Kidney epithelial cell (primary cell): ENCODE measurements at regions not wholly inside any gene's neighbourhood (a gene's known extent, or its start where the extent isn't known, plus 50 kb on each side); places are given as distances from the start of the nearest gene placed in this dataset.

ENCODE experiments used
- DNase-seq: peaks from one replicate; pipeline ENCODE4 v3.0.0-alpha.2; 2010; ENCODE audit warnings: low read depth
- H3K27me3 ChIP-seq: 2 replicates; pipeline ENCODE4 v1.6.0; 2011; ENCODE audit warnings: low read length; ENCODE audit not compliant: control insufficient read depth, insufficient read depth
- H3K36me3 ChIP-seq: 2 replicates; pipeline ENCODE4 v1.5.1; 2011; ENCODE audit warnings: low read length; ENCODE audit not compliant: control insufficient read depth, insufficient read depth
- H3K4me3 ChIP-seq: 2 replicates; pipeline ENCODE4 v1.5.1; 2011; ENCODE audit warnings: low read depth, mild to moderate bottlenecking, control low read depth, low read length
- CTCF ChIP-seq: IDR thresholded peaks from 2 replicates; pipeline ENCODE4 v1.5.1; 2011; ENCODE audit warnings: mild to moderate bottlenecking, moderate library complexity, low read length, control low read depth, inconsistent platforms; ENCODE audit not compliant: insufficient read depth, poor library complexity, severe bottlenecking

- no peak for DNase-seq
- Histone ChIP-seq H3K36me3 (no peaks in the 10 kb centered on the region), H3K4me3 (no peak overlapping the region), H3K27me3 (no peaks in the 10 kb centered on the region)
- no peak for TF ChIP-seq CTCF
Measured at GRCh38 chr5:50934343-50934742, 267.9 kb downstream of the PARP8 start.

- Histone ChIP-seq H3K36me3 (no peaks in the 10 kb centered on the region), H3K27me3 (no peaks in the 10 kb centered on the region), H3K4me3 (no peak overlapping the region)
- TF ChIP-seq CTCF: no peak
- no peak for DNase-seq
Measured at GRCh38 chr5:50945139-50945538, 278.7 kb downstream of the PARP8 start.

- no peak for TF ChIP-seq CTCF
- no peak overlapping the region for H3K4me3 ChIP-seq
- no peaks in the 10 kb centered on the region for H3K27me3 ChIP-seq
- no peak for DNase-seq
- no peaks in the 10 kb centered on the region for H3K36me3 ChIP-seq
Measured at GRCh38 chr5:50947906-50948683, 281.7 kb downstream of the PARP8 start.

DNA sequence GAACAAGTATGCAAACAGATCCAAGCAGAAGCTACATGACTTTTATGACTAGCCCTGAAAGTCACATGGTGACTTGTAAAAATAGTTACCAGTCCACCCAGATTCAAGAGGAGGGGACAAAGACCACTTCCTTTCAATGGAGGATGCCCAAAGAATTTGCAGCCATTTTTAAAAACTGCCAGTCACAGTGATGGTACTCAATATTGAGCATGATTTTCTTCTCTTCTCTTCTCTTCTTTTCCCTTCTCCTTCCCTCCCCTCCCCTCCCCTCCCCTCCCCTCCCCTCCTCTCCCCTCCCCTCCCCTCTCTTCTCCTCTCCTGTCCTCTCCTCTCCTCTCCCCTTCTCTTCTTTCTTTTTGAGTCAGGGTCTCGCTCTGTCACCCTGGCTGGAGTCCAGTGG, 286.9 kb downstream of the PARP8 start:
- Histone ChIP-seq H3K36me3 (no peaks in the 10 kb centered on the region), H3K27me3 (peaks cover 1% of the 10 kb centered on the region), H3K4me3 (no peak overlapping the region)
- no peak for DNase-seq
- TF ChIP-seq CTCF: no peak

- Histone ChIP-seq H3K4me3 (no peak overlapping the region), H3K36me3 (no peaks in the 10 kb centered on the region), H3K27me3 (peaks cover 13% of the 10 kb centered on the region)
- DNase-seq: no peak
- TF ChIP-seq CTCF: peak; percentile 58
Measured at GRCh38 chr5:50958852-50959457, 292.5 kb downstream of the PARP8 start.
